ENCODE measurements at regions not wholly inside any gene's neighbourhood (a gene's known extent, or its start where the extent isn't known, plus 50 kb on each side); places are given as distances from the start of the nearest gene placed in this dataset.

DNA sequence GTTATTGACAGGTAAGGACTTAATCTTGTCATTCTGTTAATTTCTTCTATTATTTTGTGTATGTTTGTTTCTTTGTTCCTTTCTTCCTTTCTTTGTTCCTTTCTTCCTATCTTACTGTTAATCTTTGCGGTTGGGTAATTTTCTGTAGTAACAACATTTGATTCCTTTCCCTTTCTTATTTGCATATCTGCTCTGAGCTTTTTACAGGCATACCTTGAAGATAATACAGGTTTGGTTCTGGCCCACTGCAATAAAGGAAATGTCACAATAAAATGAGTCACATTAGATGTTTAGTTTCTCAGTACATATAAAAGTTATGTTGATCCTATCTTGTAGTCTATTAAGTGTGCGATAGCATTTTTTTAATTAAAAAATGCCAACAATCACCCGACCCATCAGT lies 440.7 kb downstream of the NFIB start:
- ChIA-PET POLR2A (no interaction called here), CTCF (ENCODE audit: unreplicated experiment) (no interaction called here)
- no peak overlapping the region for H3K4me2 ChIP-seq (ENCODE audit: low read length)
- BruUV-seq (replicated peaks) = no TSS peak
- H3K9me3 ChIP-seq (ENCODE audit: low read length) = no peaks in the 10 kb centered on the region
- intact Hi-C loops (cut with micrococcal nuclease; ENCODE audit: unreplicated experiment) = no loop called here
- H2AFZ ChIP-seq (ENCODE audit: low read length) = no peak overlapping the region
- H3K4me3 ChIP-seq (ENCODE audit: low read depth, low read length, poor library complexity, severe bottlenecking) = no peak overlapping the region
- no peak for DNase-seq (ENCODE audit: low spot score)
- H3K79me2 ChIP-seq (ENCODE audit: insufficient read depth, low read depth, low read length) = no peaks in the 10 kb centered on the region
- H3K36me3 ChIP-seq (ENCODE audit: insufficient read depth, low read length) = no peaks in the 10 kb centered on the region
- no peak for TF ChIP-seq EZH2phosphoT487 (IDR thresholded peaks at IDR 0.05; ENCODE audit: borderline replicate concordance, low read depth, low read length)
- TF ChIP-seq, protein P1, sequence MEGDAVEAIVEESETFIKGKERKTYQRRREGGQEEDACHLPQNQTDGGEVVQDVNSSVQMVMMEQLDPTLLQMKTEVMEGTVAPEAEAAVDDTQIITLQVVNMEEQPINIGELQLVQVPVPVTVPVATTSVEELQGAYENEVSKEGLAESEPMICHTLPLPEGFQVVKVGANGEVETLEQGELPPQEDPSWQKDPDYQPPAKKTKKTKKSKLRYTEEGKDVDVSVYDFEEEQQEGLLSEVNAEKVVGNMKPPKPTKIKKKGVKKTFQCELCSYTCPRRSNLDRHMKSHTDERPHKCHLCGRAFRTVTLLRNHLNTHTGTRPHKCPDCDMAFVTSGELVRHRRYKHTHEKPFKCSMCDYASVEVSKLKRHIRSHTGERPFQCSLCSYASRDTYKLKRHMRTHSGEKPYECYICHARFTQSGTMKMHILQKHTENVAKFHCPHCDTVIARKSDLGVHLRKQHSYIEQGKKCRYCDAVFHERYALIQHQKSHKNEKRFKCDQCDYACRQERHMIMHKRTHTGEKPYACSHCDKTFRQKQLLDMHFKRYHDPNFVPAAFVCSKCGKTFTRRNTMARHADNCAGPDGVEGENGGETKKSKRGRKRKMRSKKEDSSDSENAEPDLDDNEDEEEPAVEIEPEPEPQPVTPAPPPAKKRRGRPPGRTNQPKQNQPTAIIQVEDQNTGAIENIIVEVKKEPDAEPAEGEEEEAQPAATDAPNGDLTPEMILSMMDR (conservative IDR thresholded peaks at IDR 0.05; ENCODE audit: low read length) = no peak
- H3K9me2 ChIP-seq (ENCODE audit: insufficient read depth, low read length) = no peaks in the 10 kb centered on the region
- H4K20me1 ChIP-seq (ENCODE audit: insufficient read depth, low read length) = no peaks in the 10 kb centered on the region
- no peaks in the 10 kb centered on the region for H3K4me1 ChIP-seq (ENCODE audit: insufficient read depth, low read length, poor library complexity, severe bottlenecking)
- no peak overlapping the region for H3K27ac ChIP-seq (ENCODE audit: low read depth, low read length, poor library complexity, severe bottlenecking)

GRCh38 chr9:13868336-13868735 lies 445.6 kb downstream of the NFIB start:
- intact Hi-C loops (cut with micrococcal nuclease; ENCODE audit: unreplicated experiment) = no loop called here
- Histone ChIP-seq H3K79me2 (ENCODE audit: insufficient read depth, low read depth, low read length) (no peaks in the 10 kb centered on the region), H2AFZ (ENCODE audit: low read length) (no peak overlapping the region), H3K4me1 (ENCODE audit: insufficient read depth, low read length, poor library complexity, severe bottlenecking) (no peaks in the 10 kb centered on the region), H3K9me2 (ENCODE audit: insufficient read depth, low read length) (no peaks in the 10 kb centered on the region), H3K36me3 (ENCODE audit: insufficient read depth, low read length) (no peaks in the 10 kb centered on the region), H3K4me3 (ENCODE audit: low read depth, low read length, poor library complexity, severe bottlenecking) (no peak overlapping the region), H4K20me1 (ENCODE audit: insufficient read depth, low read length) (no peaks in the 10 kb centered on the region), H3K4me2 (ENCODE audit: low read length) (no peak overlapping the region), H3K27ac (ENCODE audit: low read depth, low read length, poor library complexity, severe bottlenecking) (no peak overlapping the region), H3K9me3 (ENCODE audit: low read length) (no peaks in the 10 kb centered on the region)
- no TSS peak for BruUV-seq (replicated peaks)
- ChIA-PET CTCF (ENCODE audit: unreplicated experiment) (no interaction called here), POLR2A (interaction anchor here (0.6 kb wide), 1 partner anchor 148 kb away, joined by 3 read pairs; no protein-coding TSS in a partner anchor)
- DNase-seq (ENCODE audit: low spot score) = no peak
- TF ChIP-seq, protein P1 (conservative IDR thresholded peaks at IDR 0.05; ENCODE audit: low read length) = no peak
- no peak for TF ChIP-seq EZH2phosphoT487 (IDR thresholded peaks at IDR 0.05; ENCODE audit: borderline replicate concordance, low read depth, low read length)

DNA sequence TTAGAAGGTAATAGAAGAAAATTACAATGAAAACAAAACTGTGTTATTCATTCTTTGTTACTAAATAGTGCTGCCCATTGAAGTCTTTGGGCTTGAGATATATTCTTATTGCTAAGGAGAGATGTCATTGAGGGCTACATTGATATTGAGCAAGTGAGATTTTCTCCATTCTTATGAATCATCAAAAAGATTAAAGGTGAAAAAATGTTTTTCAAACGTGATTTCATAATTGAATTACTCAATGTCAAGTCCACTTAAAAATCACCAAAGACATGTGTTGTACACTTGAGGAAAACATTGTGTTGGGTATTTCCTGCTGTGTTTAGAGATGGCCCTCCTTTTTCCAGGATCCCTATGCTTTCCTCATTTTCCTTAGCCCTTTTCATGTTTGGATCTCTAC lies 448.1 kb downstream of the NFIB start:
- no peaks in the 10 kb centered on the region for H3K36me3 ChIP-seq (ENCODE audit: insufficient read depth, low read length)
- no peak overlapping the region for H3K4me2 ChIP-seq (ENCODE audit: low read length)
- POLR2A ChIA-PET = no interaction called here
- H3K9me3 ChIP-seq (ENCODE audit: low read length) = no peaks in the 10 kb centered on the region
- H4K20me1 ChIP-seq (ENCODE audit: insufficient read depth, low read length) = no peaks in the 10 kb centered on the region
- TF ChIP-seq, protein P1 (conservative IDR thresholded peaks at IDR 0.05; ENCODE audit: low read length) = no peak
- no peak for TF ChIP-seq EZH2phosphoT487 (IDR thresholded peaks at IDR 0.05; ENCODE audit: borderline replicate concordance, low read depth, low read length)
- no TSS peak for BruUV-seq (replicated peaks)
- CTCF ChIA-PET (ENCODE audit: unreplicated experiment) = no interaction called here
- DNase-seq (ENCODE audit: low spot score) = no peak
- H3K4me1 ChIP-seq (ENCODE audit: insufficient read depth, low read length, poor library complexity, severe bottlenecking) = no peaks in the 10 kb centered on the region
- H2AFZ ChIP-seq (ENCODE audit: low read length) = no peak overlapping the region
- H3K9me2 ChIP-seq (ENCODE audit: insufficient read depth, low read length) = no peaks in the 10 kb centered on the region
- H3K27ac ChIP-seq (ENCODE audit: low read depth, low read length, poor library complexity, severe bottlenecking) = no peak overlapping the region
- no peaks in the 10 kb centered on the region for H3K79me2 ChIP-seq (ENCODE audit: insufficient read depth, low read depth, low read length)
- intact Hi-C loops (cut with micrococcal nuclease; ENCODE audit: unreplicated experiment) = no loop called here
- H3K4me3 ChIP-seq (ENCODE audit: low read depth, low read length, poor library complexity, severe bottlenecking) = no peak overlapping the region

All from OCI-LY7 (cell line).